ENCODE measurements at regions not wholly inside any gene's neighbourhood (a gene's known extent, or its start where the extent isn't known, plus 50 kb on each side); places are given as distances from the start of the nearest gene placed in this dataset.

DNA sequence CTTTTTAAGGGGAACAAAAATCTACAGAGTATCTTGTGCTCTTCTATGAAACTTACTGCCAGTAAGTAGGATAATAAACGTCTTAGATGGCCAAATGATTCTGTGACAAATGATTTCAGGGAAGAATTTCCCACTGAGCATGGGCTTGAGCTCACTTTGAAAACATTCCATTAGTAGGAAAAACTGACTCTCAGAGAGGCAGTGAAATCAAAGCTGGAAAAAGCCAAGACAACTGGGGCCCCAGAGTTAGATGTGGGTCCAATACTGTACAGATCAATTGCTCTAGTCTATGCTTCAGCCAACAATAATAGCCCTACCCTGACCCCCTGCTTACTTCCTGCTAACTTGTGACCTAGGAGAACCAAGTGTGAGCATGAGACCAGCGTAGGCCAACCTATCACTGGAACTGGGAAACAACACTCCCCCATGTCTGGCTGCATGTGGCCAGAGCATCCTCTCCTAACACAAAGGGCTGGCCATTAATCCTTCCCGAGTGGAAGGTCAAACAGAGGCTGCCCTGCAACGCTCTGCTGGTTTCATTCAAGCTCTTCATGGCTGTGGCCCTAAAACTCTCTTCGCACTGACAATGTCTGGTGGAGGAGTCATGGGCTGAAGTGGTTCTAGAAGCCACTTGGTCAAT is 68.8 kb downstream of the FOXB1 start:
- Histone ChIP-seq H3K27me3 (ENCODE audit: control insufficient read depth in 1 of 2, insufficient read depth in 2 of 2, low read length in 2 of 2) (no peaks in the 10 kb centered on the region), H3K27ac (ENCODE audit: low read depth in 1 of 2, low read length in 2 of 2) (no peak overlapping the region), H3K36me3 (ENCODE audit: insufficient read depth, low read length) (no peaks in the 10 kb centered on the region), H3K4me1 (ENCODE audit: insufficient read depth, low read length) (peaks cover 5% of the 10 kb centered on the region), H3K4me3 (ENCODE audit: low read length) (no peak overlapping the region), H3K9me3 (ENCODE audit: control insufficient read depth in 1 of 2, insufficient read depth in 1 of 2, low read length in 2 of 2) (no peaks in the 10 kb centered on the region)
- intact Hi-C loops (cut with DNase I, micrococcal nuclease) = no loop called here
- Mint-ChIP-seq H3K4me3 (no peak overlapping the region), H3K9me3 (no peaks in the 10 kb centered on the region), H3K27ac (no peak overlapping the region), H3K27me3 (peaks cover 5% of the 10 kb centered on the region), H3K4me1 (ENCODE audit: low read depth) (peaks cover 22% of the 10 kb centered on the region), H3K36me3 (ENCODE audit: low read depth) (no peaks in the 10 kb centered on the region)
- ATAC-seq (ENCODE audit: poor library complexity) = no peak
- POLR2A ChIA-PET = no interaction called here
- TF ChIP-seq, protein P1, sequence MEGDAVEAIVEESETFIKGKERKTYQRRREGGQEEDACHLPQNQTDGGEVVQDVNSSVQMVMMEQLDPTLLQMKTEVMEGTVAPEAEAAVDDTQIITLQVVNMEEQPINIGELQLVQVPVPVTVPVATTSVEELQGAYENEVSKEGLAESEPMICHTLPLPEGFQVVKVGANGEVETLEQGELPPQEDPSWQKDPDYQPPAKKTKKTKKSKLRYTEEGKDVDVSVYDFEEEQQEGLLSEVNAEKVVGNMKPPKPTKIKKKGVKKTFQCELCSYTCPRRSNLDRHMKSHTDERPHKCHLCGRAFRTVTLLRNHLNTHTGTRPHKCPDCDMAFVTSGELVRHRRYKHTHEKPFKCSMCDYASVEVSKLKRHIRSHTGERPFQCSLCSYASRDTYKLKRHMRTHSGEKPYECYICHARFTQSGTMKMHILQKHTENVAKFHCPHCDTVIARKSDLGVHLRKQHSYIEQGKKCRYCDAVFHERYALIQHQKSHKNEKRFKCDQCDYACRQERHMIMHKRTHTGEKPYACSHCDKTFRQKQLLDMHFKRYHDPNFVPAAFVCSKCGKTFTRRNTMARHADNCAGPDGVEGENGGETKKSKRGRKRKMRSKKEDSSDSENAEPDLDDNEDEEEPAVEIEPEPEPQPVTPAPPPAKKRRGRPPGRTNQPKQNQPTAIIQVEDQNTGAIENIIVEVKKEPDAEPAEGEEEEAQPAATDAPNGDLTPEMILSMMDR (IDR thresholded peaks at IDR 0.05) = no peak
- CTCF ChIA-PET = no interaction called here
- DNase-seq = no peak

DNA sequence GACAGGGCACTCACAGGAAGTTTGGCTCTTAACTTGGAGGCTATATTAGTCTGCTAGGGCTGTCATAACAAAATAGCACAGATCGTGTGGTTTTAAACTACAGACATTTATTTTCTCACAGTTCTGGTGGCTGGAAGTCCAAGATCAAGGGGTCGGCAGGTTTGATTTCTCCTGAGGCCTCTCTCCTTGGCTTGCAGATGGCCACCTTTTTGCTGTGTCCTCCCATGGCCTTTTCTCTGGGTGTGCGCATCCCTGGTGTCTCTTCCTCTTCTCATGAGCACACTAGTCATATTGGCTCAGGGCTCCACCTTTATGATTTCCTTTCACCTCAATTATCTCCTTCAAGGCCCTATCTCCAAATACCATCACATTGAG is 69.3 kb downstream of the FOXB1 start:
- DNase-seq (no peak), ATAC-seq (ENCODE audit: poor library complexity) (no peak)
- TF ChIP-seq, protein P1 (IDR thresholded peaks at IDR 0.05) = no peak
- Histone ChIP-seq H3K27ac (ENCODE audit: low read depth in 1 of 2, low read length in 2 of 2) (no peak overlapping the region), H3K9me3 (ENCODE audit: control insufficient read depth in 1 of 2, insufficient read depth in 1 of 2, low read length in 2 of 2) (no peaks in the 10 kb centered on the region), H3K4me3 (ENCODE audit: low read length) (no peak overlapping the region), H3K27me3 (ENCODE audit: control insufficient read depth in 1 of 2, insufficient read depth in 2 of 2, low read length in 2 of 2) (no peaks in the 10 kb centered on the region), H3K36me3 (ENCODE audit: insufficient read depth, low read length) (no peaks in the 10 kb centered on the region), H3K4me1 (ENCODE audit: insufficient read depth, low read length) (peaks cover 7% of the 10 kb centered on the region)
- H3K27me3 Mint-ChIP-seq = peaks cover 5% of the 10 kb centered on the region
- H3K9me3 Mint-ChIP-seq = no peaks in the 10 kb centered on the region
- H3K4me3 Mint-ChIP-seq = no peak overlapping the region
- H3K27ac Mint-ChIP-seq = no peak overlapping the region
- peaks cover 22% of the 10 kb centered on the region for H3K4me1 Mint-ChIP-seq (ENCODE audit: low read depth)
- POLR2A ChIA-PET = no interaction called here
- H3K36me3 Mint-ChIP-seq (ENCODE audit: low read depth) = no peaks in the 10 kb centered on the region
- CTCF ChIA-PET = no interaction called here
- intact Hi-C loops (cut with DNase I, micrococcal nuclease) = no loop called here

DNA sequence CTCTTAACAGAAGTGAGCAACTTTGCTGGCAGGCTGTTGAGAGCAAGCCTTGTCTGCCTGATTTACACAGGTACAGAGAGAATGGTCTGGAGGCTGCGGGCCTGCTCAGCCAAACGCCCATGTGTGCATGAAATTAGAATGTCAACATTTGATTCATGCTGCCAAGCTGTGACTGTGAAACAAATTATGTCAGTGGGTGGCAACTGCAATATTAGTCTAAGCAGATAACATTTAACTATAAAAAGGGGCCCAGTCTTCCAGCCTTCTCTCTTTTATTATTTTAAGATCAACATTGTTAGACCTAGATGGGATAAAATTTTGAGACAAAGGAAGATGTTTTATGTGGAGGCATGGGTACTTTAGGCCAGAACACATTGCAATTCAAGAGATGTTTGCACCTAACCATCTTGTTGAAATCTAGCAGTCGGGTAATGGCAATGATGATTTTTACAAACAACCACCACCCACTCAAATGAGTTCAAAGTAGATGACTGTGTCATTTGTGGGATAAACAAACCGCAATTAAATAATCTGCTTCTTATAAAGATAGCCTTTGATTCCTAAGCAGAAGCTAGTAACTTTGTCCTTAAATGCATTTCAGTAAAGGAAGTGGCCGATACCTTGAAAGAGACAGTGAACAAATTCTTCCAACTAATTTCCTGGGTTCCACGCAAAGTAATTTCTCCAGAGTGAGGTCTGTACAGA is 70.2 kb downstream of the FOXB1 start:
- Histone ChIP-seq H3K4me3 (ENCODE audit: low read length) (no peak overlapping the region), H3K4me1 (ENCODE audit: insufficient read depth, low read length) (peaks cover 7% of the 10 kb centered on the region), H3K27ac (ENCODE audit: low read depth in 1 of 2, low read length in 2 of 2) (no peak overlapping the region), H3K9me3 (ENCODE audit: control insufficient read depth in 1 of 2, insufficient read depth in 1 of 2, low read length in 2 of 2) (no peaks in the 10 kb centered on the region), H3K27me3 (ENCODE audit: control insufficient read depth in 1 of 2, insufficient read depth in 2 of 2, low read length in 2 of 2) (no peaks in the 10 kb centered on the region), H3K36me3 (ENCODE audit: insufficient read depth, low read length) (no peaks in the 10 kb centered on the region)
- intact Hi-C loops (cut with DNase I, micrococcal nuclease) = no loop called here
- Mint-ChIP-seq H3K36me3 (ENCODE audit: low read depth) (no peaks in the 10 kb centered on the region), H3K27ac (no peak overlapping the region), H3K4me3 (no peak overlapping the region), H3K4me1 (ENCODE audit: low read depth) (peaks cover 22% of the 10 kb centered on the region), H3K27me3 (peaks cover under 1% of the 10 kb centered on the region), H3K9me3 (no peaks in the 10 kb centered on the region)
- ATAC-seq (ENCODE audit: poor library complexity) (peak; percentile 26), DNase-seq (peak in 2 of 14 experiments; percentile 4 to 9)
- POLR2A ChIA-PET = no interaction called here
- CTCF ChIA-PET = no interaction called here
- TF ChIP-seq, protein P1 (IDR thresholded peaks at IDR 0.05) = no peak
